HG02610 (cell line): ENCODE measurements at regions not wholly inside any gene's neighbourhood (a gene's known extent, or its start where the extent isn't known, plus 50 kb on each side); places are given as distances from the start of the nearest gene placed in this dataset.
"Not testable (repeated sequence)": the region's sequence is repeated elsewhere in the genome, so short reads cannot be mapped to it uniquely, and the experiment has no call there.

Experiments used
- ATAC-seq: cut with Tn5 transposase; IDR thresholded peaks from one replicate; pipeline ENCODE4 v1.9.1; 2021; ENCODE audit warnings: mild to moderate bottlenecking, moderate library complexity; ENCODE audit not compliant: unreplicated experiment

DNA sequence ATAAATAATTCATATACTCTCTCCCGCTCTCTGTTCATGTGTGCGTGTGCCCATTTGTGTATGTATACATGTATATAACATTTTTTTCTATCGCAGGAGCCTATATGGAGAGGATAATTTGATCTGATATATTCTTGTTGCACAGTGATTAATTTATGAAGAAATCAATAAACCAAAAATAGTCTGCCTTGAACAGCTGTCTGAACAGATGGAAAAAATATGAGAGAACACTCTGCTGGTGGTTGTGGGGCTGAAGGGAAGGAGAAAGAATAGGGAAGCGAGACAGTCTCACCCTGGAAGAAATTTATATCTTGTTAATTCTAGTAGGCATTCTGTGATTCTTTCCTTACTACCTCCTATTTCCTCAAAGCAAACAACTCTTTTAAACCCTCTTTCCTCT, 96.6 kb upstream of the B3GAT2 start:
- no peak for ATAC-seq

DNA sequence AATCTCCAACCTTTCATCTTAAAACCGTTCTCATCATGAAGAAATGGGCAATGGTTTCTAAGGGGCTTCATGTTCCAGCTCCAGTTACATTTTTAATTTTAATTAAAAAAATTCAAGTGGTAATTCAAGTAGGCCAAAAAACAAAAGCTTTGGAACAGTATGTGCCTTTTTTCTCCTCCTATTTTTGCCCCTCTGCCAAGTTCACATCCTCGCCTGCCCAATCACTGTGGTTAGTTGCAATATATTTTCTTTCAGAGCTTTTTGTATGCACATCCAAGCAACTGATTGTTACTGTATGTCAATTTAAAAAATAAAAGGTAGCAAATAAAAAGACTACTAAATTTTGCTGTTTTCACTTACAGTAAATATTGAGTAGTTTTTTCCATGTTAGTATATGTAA, 99.8 kb upstream of the B3GAT2 start:
- ATAC-seq = no peak

DNA sequence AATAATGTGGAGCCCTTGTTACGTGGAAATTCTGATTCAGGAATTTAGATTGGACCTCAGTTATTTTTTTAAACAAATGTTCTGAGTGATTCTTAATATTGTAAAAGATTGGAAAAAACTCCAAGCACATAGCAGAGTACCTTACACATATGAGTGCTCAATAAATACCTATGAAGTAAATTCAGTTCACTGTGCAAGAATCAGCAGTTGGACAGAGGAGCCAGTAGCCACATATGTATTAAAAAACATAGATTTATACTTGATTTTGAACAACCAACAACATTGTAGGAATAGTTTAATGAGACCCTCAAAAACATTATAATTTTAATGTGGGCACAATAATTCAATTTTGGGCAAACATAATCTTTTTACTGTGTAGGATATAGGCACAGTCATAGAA, 109.3 kb upstream of the B3GAT2 start:
- ATAC-seq = no peak

DNA sequence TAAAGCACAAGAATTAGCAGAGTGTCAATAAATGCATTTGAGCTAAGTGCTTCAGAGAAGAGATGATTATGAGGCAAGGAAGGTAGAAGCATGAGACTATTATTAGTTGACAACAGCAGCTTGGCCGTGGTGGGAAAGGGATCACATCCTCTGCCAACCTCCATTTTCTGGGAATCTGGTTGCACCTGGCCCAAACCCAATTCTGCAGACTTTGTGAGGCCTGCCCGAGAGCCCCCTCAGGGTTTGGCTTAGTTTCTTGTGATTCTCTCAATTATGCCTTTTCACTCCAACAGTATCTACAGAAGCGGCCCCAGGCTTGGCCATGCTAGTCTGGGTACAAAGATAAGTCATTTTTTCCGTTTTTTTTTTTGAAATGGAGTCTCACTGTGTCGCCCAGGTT, 111.0 kb upstream of the B3GAT2 start:
- ATAC-seq = no peak

DNA sequence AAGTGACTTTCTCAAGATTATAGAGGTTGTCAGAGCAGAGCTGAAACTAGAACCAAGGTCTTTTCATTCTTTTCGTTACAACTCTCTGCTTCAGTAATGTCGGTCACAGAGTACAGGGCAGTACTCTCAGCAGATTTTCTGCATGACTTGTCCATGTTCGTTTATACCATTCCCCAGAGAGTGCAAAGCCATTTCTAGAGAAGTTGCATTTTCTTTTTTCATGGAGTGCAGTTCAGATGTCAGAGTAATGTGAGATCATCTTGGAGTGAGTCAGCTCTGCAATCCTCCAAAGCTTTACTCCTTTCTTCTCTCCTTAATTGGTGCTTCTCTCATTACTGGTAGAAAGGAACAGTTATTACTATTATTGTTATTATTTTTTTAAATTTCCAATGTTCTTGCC, 115.6 kb upstream of the B3GAT2 start:
- ATAC-seq = no peak

DNA sequence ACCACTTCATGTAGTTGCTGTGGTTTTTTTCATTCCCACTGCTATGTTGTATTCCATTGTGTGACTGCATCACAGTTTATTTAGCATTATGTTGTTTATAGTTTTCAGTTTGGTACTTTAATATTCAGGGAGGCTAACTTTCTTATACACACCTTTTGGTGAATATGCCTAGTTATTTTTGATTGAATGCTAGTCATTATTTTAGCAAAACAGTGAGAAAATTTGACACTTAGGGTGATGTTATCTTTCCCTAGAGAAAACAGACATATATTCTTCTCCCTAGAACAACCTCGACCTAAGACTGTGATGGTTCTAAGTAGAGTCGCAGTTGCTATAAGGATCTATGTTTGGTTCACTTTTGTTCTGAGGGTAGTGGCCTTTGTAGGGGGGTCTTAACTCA, 120.8 kb upstream of the B3GAT2 start:
- ATAC-seq = no peak

DNA sequence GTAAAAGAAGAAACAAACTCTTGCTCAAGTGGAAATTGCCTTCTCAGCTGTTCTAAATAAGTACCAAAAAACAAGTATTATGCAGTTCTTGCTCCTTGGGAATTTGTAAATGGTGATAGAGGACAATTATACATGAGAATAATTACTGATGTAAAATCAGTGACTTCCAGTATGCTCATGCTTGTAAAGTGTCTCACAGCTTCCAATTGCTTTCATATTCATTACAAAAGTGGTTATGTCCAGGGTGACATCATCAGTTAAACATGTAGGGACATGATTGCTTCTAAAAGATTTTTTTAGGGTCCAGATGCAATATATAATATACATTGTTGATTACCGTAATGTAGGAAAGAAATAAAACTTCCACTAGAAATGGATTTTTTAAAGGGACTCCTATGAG, 122.8 kb upstream of the B3GAT2 start:
- no peak for ATAC-seq

DNA sequence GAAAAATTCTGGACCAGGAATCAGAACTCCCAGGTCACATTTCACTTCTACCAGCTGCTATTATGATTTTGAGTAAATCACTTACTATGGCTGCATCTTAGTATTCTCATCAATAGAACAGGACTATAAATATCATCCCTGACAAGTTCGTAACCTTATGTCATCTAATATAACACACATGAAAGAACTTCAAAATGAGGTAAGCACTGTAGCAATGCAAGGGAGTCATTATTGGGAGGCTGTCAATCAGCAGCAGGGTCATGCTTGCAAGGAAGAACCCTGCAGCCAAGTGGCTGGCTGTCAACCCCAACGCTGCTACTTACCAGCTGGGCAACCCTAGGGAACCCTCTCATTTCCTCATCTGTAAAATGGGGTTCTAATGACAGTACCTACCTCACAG, 123.3 kb upstream of the B3GAT2 start:
- ATAC-seq = no peak

DNA sequence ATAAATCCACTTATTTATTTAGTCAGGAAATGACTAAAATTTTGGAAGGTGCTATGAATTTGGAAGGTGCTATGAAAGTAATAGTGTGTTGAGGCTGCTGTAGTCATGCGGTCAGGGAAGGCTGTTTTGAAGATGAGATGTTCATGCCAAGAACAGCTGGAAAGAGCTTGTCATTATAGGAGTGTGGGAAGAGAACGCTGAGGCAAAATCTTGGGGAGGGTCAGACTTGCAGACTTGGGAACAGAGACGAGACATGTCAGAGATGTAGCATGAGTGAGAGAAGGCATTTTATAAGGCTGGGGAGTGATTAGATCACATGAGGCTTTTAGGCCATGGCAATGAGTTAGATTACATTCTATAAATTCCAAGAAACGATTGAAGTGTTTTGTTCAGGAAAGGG, 124.0 kb upstream of the B3GAT2 start:
- ATAC-seq = no peak

DNA sequence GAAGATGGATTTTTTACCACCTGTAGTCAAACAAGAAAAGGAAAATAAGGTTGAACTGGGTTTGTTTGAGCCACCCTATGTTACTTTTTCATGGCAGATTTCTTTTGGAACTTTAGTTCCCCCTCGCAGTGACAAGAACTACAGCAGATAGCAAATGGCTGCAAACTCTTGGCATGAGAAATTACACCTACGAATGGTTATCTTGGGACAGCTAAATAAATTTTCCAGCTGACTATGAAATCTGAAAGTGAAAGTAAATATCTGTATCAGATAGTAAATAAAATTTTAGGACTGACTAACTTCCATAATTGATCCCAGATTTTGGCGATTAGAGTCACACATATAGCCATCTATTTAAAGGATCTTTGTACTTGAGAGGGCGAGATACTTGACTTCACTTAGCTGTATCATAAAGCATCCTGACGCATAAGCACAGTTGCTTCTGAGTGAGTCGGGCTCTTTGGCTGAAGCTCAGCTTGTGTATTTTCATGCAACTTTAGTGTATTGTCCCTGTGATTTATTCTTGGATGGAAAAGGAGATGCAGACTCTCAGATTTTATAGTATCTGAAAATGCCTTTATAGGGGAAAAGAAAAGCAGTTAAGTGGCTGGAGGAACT, 125.3 kb upstream of the B3GAT2 start:
- no peak for ATAC-seq

DNA sequence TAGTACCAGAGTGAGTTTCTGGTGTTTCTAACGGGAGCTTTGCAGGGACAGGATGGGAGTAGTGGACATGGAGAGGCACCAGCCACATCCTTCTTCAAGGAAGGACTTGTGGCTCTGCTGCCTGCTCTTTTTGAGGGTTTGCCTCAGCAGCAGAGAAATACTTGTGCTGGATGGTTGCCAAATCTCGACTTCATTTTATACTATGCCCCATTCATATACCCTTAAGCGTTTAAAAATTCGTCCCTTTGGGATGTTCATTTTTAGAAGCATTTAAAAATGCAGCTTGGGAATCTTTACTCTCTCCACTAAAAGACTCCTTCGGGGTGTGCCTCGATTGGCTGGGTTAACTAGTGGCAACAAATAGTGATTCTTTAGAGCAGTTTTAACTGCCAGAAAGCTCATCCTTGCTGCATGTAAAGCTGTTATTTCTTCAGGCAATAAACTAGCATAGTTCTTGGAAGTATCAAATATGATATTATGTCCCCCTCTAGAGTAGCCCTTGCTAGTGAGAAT, 126.5 kb upstream of the B3GAT2 start:
- ATAC-seq = no peak

DNA sequence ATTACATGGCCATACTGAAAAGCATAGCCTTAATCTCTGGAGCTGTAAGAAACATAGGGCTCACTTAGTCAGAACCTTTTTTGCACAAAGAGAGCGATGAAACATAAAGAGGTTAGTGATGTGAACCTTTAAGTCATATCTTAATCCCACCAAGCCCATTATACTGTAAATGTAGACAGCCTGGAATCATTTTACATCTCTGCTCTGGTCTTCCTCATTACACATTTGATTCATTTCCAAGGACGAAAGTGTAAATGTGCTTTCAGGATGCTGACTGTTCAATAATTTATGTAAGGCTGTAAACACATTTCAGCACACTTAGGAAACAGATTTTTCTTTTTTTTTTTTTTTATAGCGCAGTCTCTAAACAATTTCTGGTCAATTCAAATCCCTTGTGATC, 131.3 kb upstream of the B3GAT2 start:
- no peak for ATAC-seq

DNA sequence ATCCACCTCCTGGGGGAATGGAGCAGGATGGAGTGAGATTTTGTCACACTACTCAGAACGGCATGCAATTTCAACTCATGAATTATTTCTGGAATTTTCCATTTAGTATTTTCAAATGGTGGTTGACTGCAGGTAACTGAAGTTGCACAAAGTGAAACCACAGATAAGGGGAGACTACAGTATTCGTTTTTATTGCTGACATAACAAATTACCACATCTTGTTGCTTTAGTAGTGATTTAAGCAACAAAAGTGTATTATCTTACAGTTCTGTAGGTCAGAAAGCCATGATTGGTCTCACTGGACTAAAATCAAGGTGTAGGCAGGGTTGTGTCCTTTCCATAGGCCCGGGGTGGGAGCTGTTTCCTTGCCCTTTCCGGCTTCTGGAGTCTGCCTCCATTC, 133.4 kb upstream of the B3GAT2 start:
- ATAC-seq = no peak

DNA sequence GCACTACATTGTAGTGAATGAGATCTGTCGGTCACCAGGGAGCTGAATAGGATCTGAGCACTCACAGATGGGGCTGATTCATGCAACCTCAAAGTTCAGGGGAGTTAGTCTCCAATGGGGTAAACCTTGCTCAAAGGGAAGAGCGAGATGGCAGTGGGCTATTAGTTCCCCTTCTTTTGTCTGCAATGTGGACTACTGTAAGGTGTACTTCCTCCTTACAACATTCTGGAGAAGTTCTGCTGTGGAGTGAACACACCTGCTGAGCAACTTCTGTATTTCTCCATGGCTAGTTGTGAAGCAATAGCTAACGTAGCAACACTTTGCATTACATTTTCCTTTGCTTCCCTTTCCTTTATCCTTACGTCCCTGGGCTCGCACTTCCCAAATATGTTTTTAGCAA, 134.3 kb upstream of the B3GAT2 start:
- ATAC-seq = no peak

DNA sequence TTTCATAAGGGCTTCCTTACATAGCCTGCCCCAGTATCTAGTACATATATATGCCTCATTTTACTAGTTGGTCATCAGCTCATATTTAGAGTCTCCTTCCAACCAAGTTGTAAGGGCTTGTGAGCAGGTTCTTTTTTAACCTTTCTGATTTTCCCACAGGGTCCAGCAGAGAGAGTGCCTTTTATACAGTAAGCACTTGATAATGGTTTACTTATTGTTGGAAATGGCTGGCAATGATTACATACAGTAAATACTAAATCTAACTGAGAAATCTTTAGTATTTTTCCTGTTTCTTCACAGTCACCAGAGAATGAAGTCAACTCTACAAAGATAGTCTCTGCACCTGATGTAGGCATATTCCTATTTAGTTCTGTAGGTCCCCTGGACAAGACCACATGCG, 135.1 kb upstream of the B3GAT2 start:
- no peak for ATAC-seq

DNA sequence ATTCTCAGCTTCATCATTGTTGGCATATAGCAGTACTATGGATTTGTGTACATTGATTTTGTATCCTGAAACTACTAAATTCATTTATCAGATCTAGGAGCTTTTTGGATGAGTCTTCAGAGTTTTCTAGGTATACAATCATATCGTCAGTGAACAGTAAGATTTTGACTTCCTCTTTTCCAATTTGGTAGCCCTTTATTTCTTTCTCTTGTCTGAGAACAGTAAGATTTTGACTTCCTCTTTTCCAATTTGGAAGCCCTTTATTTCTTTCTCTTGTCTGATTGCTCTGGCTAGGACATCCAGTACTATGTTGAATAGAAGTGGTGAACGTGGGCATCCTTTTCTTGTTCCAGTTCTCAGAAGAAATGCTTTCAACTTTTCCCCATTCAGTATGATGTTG, 140.4 kb upstream of the B3GAT2 start:
- ATAC-seq = not testable (repeated sequence)

DNA sequence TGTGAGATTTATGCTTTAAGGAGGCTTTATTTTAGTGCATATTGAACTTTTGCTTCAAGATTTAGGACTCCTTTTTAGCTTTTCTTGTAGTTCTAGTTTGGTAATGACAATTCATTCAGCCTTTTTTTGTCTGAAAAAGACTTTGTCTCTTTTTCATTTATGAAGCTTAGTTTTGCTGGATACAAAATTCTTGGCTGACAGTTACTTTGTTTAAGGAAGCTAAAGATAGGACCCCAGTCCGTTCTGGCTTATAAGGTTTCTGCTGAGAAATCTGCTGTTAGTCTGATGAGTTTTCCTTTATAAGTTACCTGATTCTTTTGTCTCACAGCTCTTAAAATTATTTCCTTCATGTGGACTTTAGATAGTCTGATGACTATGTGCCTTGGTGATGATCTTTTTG, 142.8 kb upstream of the B3GAT2 start:
- ATAC-seq = no peak

DNA sequence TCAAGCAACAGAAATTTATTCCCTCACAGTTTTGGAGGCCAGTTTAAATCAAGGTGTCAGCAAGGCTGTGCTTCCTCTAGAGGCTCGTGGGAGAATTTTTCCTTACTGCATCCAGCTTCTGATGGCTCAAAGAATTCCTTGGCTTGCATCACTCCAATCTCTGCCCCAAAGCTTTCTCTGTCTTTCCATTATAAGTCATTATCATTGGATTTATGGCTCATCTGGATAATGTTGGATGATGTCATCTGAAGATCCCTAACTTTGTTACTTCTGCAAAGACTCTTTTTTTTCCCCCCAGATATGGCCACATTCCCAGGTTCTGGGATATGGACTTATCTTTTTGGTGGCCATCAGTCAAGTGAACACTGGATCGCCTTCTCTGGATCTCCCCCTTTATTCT, 146.3 kb upstream of the B3GAT2 start:
- no peak for ATAC-seq

DNA sequence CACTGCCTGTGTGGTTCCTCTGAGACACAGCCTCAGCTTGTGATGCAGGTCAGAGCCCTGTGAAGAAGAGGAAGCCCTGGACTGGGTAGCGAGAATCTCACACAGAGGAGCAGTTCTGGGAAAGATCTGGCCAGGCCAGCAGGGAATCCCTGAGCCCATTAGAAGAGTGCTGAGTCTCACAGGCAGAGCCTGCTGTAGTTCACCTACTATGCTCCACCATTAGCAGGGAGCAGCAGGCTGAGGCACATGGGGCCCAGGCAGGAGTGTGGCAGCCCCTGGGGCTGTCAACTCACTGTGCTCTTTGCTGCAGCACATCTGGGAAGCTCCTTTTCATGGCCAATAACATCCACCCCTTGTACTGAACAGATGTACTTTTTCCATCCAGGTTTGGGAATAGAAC, 146.8 kb upstream of the B3GAT2 start:
- no peak for ATAC-seq

DNA sequence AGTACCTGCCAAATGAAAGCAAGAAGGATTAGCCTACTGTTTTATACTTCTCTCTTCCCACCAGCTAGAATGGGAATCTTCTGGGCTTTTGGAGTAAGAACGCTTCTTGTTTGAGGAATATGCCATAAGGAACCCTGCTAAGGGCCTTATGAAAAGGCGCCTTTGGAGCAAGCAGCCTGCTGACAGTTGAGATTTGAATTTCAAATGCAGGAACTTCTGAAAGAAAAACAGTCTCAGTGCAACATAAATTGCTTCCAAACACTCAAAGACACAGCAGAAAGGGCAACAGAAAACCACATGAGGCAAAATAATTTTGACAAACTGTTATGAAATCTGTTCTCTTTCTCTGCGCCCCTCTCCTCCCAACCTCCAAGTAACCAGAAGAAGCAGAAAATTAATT, 149.4 kb upstream of the B3GAT2 start:
- ATAC-seq = no peak

DNA sequence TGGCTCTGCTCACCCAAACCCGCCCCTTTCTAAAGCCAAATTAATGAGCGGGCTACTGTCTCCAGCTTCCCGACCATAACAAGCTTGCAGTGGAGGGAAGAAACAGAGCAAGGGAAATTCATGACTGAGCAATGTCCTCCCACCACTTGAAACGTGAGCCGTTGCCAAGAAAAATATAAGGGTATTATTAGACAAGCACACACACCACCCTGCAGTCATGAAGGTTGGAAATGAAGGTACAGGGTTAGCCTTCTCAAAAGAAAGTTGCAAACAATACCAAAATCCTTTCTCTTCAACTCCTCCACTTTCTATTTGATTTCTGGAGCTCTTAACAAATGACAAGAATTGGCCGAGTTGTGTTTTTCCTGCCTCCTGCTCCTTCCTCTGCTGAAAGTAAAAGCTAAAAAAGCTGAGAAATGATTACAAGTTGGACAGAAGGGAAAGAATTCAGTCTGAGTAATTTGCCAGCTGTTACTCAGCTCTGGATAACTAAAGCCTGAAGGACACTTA, 151.1 kb upstream of the B3GAT2 start:
- no peak for ATAC-seq

DNA sequence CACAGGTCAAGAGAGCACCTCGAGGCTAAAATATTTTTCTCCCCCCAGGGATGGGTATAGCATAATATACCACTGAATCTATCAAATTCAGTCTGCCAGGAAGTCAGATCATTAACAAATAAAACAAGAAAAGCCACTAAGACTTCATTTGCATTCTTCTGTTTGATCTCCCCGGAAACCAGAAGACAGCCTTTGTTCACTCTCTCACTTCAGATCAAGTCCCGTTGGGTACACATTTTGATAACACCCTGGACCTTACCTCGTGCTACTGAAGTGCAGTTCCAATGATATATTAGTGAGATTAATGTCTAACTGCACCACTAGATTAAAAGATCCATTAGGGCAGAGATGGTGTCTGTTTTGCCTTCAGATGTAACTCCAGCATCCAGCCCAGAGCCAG, 157.7 kb upstream of the B3GAT2 start:
- no peak for ATAC-seq

DNA sequence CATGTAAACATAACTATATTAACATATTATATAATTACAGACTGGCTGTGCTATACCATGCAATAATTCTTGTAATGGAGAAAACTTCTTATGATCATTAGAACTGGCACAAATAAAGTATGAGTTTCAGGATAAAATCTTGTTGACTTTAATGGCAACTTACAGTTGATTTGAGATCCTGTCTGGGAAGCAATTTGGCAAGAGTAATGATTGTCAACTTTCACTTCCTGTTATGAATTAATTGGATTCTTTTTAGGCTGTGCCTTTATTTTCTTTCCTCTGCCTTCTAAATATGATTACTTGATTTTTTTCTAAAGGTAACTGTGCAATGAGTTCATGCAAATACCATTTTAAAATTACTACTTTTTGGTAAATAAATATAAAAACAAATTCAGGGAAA, 158.1 kb upstream of the B3GAT2 start:
- no peak for ATAC-seq
